ENCODE measurements at regions not wholly inside any gene's neighbourhood (a gene's known extent, or its start where the extent isn't known, plus 50 kb on each side); places are given as distances from the start of the nearest gene placed in this dataset.

DNA sequence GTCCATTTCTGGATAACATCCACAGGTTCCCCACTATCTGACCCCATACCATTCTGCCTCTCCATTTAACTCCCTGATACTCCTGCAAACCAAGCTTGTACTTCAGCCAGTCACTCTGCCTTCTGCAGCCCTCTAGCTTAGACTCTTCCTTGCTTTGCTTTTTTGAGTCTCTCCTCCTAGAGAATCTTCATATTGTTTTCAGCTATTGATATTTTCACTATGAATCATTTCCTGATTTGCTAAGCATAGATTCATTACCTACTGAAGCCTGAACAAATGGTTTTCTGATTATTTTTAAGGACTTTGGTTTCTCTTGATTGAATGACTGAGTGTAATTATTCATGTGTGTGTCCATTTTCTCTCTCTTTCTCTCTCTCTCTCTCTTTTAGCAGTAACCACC, 2102.3 kb upstream of the CELF4 start:
- no peak overlapping the region for H3K27ac ChIP-seq (ENCODE audit: low read depth, low read length)

DNA sequence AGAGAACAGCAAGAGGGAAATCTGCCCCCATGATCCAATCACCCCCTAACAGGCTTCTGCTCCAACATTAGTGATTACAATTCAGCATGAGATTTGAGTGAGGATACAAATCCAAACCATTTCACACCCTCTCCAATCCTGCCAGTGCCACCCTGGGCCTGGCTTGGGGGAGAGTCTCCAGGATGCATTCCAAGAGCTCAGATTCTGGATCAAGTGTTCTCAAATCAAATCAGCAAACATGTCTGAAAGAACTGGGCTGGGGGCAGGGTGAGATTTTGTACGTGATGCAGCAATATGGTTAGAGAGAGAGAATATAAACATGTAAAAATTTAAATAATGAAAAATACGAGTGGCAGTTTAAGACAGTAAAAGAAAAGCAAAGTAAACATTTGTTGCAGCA, 2100.9 kb upstream of the CELF4 start:
- Histone ChIP-seq H3K9me3 (ENCODE audit: control insufficient read depth, insufficient read depth, low read length) (no peaks in the 10 kb centered on the region), H3K36me3 (ENCODE audit: control insufficient read depth, low read length) (no peaks in the 10 kb centered on the region), H3F3A (ENCODE audit: control insufficient read depth, insufficient read depth) (no peaks in the 10 kb centered on the region), H3K27ac (ENCODE audit: low read depth, low read length) (no peak overlapping the region), H3K4me2 (ENCODE audit: low read length) (no peak overlapping the region), H3K27me3 (ENCODE audit: control insufficient read depth, low read length) (no peaks in the 10 kb centered on the region), H3K9me2 (replicated peaks; ENCODE audit: control insufficient read depth, low read length) (no peaks in the 10 kb centered on the region), H3K79me2 (ENCODE audit: control insufficient read depth, low read length) (no peaks in the 10 kb centered on the region), H4K20me1 (ENCODE audit: control insufficient read depth, insufficient read depth, low read depth, low read length) (no peaks in the 10 kb centered on the region), H3K4me3 (ENCODE audit: low read length) (no peak overlapping the region), H3K4me1 (ENCODE audit: control insufficient read depth, low read length) (no peaks in the 10 kb centered on the region)
- TF ChIP-seq, protein P1, sequence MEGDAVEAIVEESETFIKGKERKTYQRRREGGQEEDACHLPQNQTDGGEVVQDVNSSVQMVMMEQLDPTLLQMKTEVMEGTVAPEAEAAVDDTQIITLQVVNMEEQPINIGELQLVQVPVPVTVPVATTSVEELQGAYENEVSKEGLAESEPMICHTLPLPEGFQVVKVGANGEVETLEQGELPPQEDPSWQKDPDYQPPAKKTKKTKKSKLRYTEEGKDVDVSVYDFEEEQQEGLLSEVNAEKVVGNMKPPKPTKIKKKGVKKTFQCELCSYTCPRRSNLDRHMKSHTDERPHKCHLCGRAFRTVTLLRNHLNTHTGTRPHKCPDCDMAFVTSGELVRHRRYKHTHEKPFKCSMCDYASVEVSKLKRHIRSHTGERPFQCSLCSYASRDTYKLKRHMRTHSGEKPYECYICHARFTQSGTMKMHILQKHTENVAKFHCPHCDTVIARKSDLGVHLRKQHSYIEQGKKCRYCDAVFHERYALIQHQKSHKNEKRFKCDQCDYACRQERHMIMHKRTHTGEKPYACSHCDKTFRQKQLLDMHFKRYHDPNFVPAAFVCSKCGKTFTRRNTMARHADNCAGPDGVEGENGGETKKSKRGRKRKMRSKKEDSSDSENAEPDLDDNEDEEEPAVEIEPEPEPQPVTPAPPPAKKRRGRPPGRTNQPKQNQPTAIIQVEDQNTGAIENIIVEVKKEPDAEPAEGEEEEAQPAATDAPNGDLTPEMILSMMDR (IDR thresholded peaks at IDR 0.05; ENCODE audit: low read depth, low read length, poor library complexity, severe bottlenecking) = no peak
- TF ChIP-seq EZH2phosphoT487 (IDR thresholded peaks at IDR 0.05; ENCODE audit: borderline replicate concordance, low read length) = no peak

More for the DNA sequence above, 2102.3 kb upstream of the CELF4 start:
- no peaks in the 10 kb centered on the region for H3K36me3 ChIP-seq (ENCODE audit: control insufficient read depth, low read length)
- no peaks in the 10 kb centered on the region for H3K27me3 ChIP-seq (ENCODE audit: control insufficient read depth, low read length)
- no peaks in the 10 kb centered on the region for H3K4me1 ChIP-seq (ENCODE audit: control insufficient read depth, low read length)
- no peaks in the 10 kb centered on the region for H3K79me2 ChIP-seq (ENCODE audit: control insufficient read depth, low read length)
- no peaks in the 10 kb centered on the region for H3K9me3 ChIP-seq (ENCODE audit: control insufficient read depth, insufficient read depth, low read length)
- no peaks in the 10 kb centered on the region for H3K9me2 ChIP-seq (replicated peaks; ENCODE audit: control insufficient read depth, low read length)
- TF ChIP-seq EZH2phosphoT487 (IDR thresholded peaks at IDR 0.05; ENCODE audit: borderline replicate concordance, low read length) = no peak
- TF ChIP-seq, protein P1 (IDR thresholded peaks at IDR 0.05; ENCODE audit: low read depth, low read length, poor library complexity, severe bottlenecking) = no peak
- no peak overlapping the region for H3K4me3 ChIP-seq (ENCODE audit: low read length)
- no peak overlapping the region for H3K4me2 ChIP-seq (ENCODE audit: low read length)
- H3F3A ChIP-seq (ENCODE audit: control insufficient read depth, insufficient read depth) = no peaks in the 10 kb centered on the region
- H4K20me1 ChIP-seq (ENCODE audit: control insufficient read depth, insufficient read depth, low read depth, low read length) = no peaks in the 10 kb centered on the region

DNA sequence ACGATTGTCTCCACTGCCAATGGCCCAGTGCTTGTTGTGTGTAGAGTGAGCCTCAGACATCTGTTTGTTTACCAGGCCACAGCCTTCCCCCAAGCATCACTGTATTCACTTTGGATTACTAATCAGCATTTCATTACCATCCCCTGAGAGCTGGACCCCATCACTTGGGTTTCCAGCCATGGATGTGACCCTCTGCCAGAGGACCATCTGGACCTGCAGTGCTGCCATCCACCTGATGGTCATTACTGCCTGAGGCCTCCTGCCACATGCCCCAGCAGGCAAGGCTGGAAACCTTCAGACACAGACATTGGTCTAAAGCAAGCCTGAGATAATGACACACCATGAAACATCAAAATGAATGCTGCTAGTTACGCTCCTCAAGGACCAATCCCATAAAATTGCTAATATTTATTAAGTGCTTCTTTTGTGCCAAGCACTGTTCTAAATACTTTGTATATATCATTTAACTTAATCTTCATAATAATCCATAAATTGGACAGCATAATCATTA, 2096.3 kb upstream of the CELF4 start:
- H3K4me3 ChIP-seq (ENCODE audit: low read length) = no peak overlapping the region
- no peaks in the 10 kb centered on the region for H3K36me3 ChIP-seq (ENCODE audit: control insufficient read depth, low read length)
- no peak overlapping the region for H3K4me2 ChIP-seq (ENCODE audit: low read length)
- no peak for TF ChIP-seq EZH2phosphoT487 (IDR thresholded peaks at IDR 0.05; ENCODE audit: borderline replicate concordance, low read length)
- TF ChIP-seq, protein P1 (IDR thresholded peaks at IDR 0.05; ENCODE audit: low read depth, low read length, poor library complexity, severe bottlenecking) = no peak
- H4K20me1 ChIP-seq (ENCODE audit: control insufficient read depth, insufficient read depth, low read depth, low read length) = no peaks in the 10 kb centered on the region
- no peaks in the 10 kb centered on the region for H3K27me3 ChIP-seq (ENCODE audit: control insufficient read depth, low read length)
- H3K27ac ChIP-seq (ENCODE audit: low read depth, low read length) = no peak overlapping the region
- H3K9me3 ChIP-seq (ENCODE audit: control insufficient read depth, insufficient read depth, low read length) = no peaks in the 10 kb centered on the region
- H3K4me1 ChIP-seq (ENCODE audit: control insufficient read depth, low read length) = no peaks in the 10 kb centered on the region
- no peaks in the 10 kb centered on the region for H3F3A ChIP-seq (ENCODE audit: control insufficient read depth, insufficient read depth)
- H3K9me2 ChIP-seq (replicated peaks; ENCODE audit: control insufficient read depth, low read length) = no peaks in the 10 kb centered on the region
- no peaks in the 10 kb centered on the region for H3K79me2 ChIP-seq (ENCODE audit: control insufficient read depth, low read length)

All from DOHH2 (cell line).